ENCODE measurements at regions not wholly inside any gene's neighbourhood (a gene's known extent, or its start where the extent isn't known, plus 50 kb on each side); places are given as distances from the start of the nearest gene placed in this dataset.

GRCh38 chr15:61331019-61331418 is 101.9 kb upstream of the RORA start:
- no peak for DNase-seq
- Histone ChIP-seq H3K4me2 (ENCODE audit: unreplicated experiment) (no peak overlapping the region), H3K27me3 (replicated peaks; ENCODE audit: insufficient read depth) (no peaks in the 10 kb centered on the region), H4K20me1 (ENCODE audit: insufficient read depth) (no peaks in the 10 kb centered on the region), H3K27ac (no peak overlapping the region), H3K4me3 (no peak overlapping the region), H3F3A (ENCODE audit: insufficient read depth) (no peaks in the 10 kb centered on the region), H3K9me2 (ENCODE audit: insufficient read depth) (no peaks in the 10 kb centered on the region), H3K4me1 (ENCODE audit: insufficient read depth) (no peaks in the 10 kb centered on the region), H3K9me3 (ENCODE audit: low read depth) (no peaks in the 10 kb centered on the region), H3K36me3 (ENCODE audit: low read depth) (no peaks in the 10 kb centered on the region), H3K79me2 (ENCODE audit: insufficient read depth) (no peaks in the 10 kb centered on the region), H2AFZ (no peak overlapping the region), H3K9ac (no peak overlapping the region)
- TF ChIP-seq EZH2 (IDR thresholded peaks at IDR 0.05; ENCODE audit: insufficient read depth, poor library complexity, severe bottlenecking) = no peak
- TF ChIP-seq EZH2phosphoT487 (IDR thresholded peaks at IDR 0.05; ENCODE audit: insufficient read depth, low read depth) = no peak
- WGBS, 2 experiments (ENCODE audit: low coverage in 1 of 2, low lambda C conversion rate in 2 of 2, missing lambda C conversion rate in 2 of 2) = 58 to 59% methylated on average over 3 of the region's 3 CpGs
- in situ Hi-C loops (cut with MboI) = no loop called here

GRCh38 chr15:61327019-61327631 is 98.0 kb upstream of the RORA start:
- Histone ChIP-seq H3F3A (ENCODE audit: insufficient read depth) (no peaks in the 10 kb centered on the region), H3K4me2 (ENCODE audit: unreplicated experiment) (no peak overlapping the region), H2AFZ (no peak overlapping the region), H3K4me1 (ENCODE audit: insufficient read depth) (no peaks in the 10 kb centered on the region), H3K79me2 (ENCODE audit: insufficient read depth) (no peaks in the 10 kb centered on the region), H3K9ac (no peak overlapping the region), H3K27ac (no peak overlapping the region), H3K9me2 (ENCODE audit: insufficient read depth) (no peaks in the 10 kb centered on the region), H3K36me3 (ENCODE audit: low read depth) (no peaks in the 10 kb centered on the region), H3K4me3 (no peak overlapping the region), H3K9me3 (ENCODE audit: low read depth) (no peaks in the 10 kb centered on the region), H4K20me1 (ENCODE audit: insufficient read depth) (no peaks in the 10 kb centered on the region), H3K27me3 (replicated peaks; ENCODE audit: insufficient read depth) (no peaks in the 10 kb centered on the region)
- 1 to 2% methylated on average over 8 of the region's 8 CpGs for WGBS, 2 experiments (ENCODE audit: low coverage in 1 of 2, low lambda C conversion rate in 2 of 2, missing lambda C conversion rate in 2 of 2)
- TF ChIP-seq EZH2 (IDR thresholded peaks at IDR 0.05; ENCODE audit: insufficient read depth, poor library complexity, severe bottlenecking) = no peak
- TF ChIP-seq EZH2phosphoT487 (IDR thresholded peaks at IDR 0.05; ENCODE audit: insufficient read depth, low read depth) = no peak
- in situ Hi-C loops (cut with MboI) = no loop called here
- no peak for DNase-seq

DNA sequence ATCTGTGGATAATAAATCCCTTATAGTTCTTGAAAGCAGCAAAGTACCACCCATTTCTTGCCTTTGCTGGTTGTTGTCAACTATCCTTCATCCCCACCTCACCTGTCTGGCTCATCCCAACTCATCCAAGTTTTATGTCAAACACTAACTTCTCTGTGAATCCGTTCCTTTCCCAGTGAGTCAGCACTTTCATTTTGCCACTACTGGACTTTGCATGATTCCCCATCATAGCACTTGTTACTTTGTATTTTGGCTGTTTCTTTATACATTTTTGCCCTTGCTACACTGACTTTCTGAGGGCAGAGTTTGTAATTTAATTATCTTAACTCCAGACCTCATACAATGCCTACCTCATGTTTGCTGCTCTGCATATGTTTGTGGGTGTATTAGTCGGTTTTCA is 90.8 kb upstream of the RORA start:
- no peaks in the 10 kb centered on the region for H3K79me2 ChIP-seq (ENCODE audit: insufficient read depth)
- H3K4me2 ChIP-seq (ENCODE audit: unreplicated experiment) = no peak overlapping the region
- no peak for DNase-seq
- H3K27me3 ChIP-seq (replicated peaks; ENCODE audit: insufficient read depth) = 0 out of 2 replicates have a peak, but pooled peaks cover 5% of the 10 kb centered on the region
- H4K20me1 ChIP-seq (ENCODE audit: insufficient read depth) = no peaks in the 10 kb centered on the region
- no peak overlapping the region for H3K4me3 ChIP-seq
- no peaks in the 10 kb centered on the region for H3K36me3 ChIP-seq (ENCODE audit: low read depth)
- TF ChIP-seq EZH2 (IDR thresholded peaks at IDR 0.05; ENCODE audit: insufficient read depth, poor library complexity, severe bottlenecking) (no peak), EZH2phosphoT487 (IDR thresholded peaks at IDR 0.05; ENCODE audit: insufficient read depth, low read depth) (no peak)
- H3K9me2 ChIP-seq (ENCODE audit: insufficient read depth) = no peaks in the 10 kb centered on the region
- in situ Hi-C loops (cut with MboI) = no loop called here
- no peak overlapping the region for H3K9ac ChIP-seq
- H3K9me3 ChIP-seq (ENCODE audit: low read depth) = no peaks in the 10 kb centered on the region
- H3F3A ChIP-seq (ENCODE audit: insufficient read depth) = no peaks in the 10 kb centered on the region
- H2AFZ ChIP-seq = no peak overlapping the region
- no peak overlapping the region for H3K27ac ChIP-seq
- no peaks in the 10 kb centered on the region for H3K4me1 ChIP-seq (ENCODE audit: insufficient read depth)
- WGBS, 2 experiments (ENCODE audit: low coverage in 1 of 2, low lambda C conversion rate in 2 of 2, missing lambda C conversion rate in 2 of 2) = 41% methylated on average over 2 of the region's 2 CpGs

DNA sequence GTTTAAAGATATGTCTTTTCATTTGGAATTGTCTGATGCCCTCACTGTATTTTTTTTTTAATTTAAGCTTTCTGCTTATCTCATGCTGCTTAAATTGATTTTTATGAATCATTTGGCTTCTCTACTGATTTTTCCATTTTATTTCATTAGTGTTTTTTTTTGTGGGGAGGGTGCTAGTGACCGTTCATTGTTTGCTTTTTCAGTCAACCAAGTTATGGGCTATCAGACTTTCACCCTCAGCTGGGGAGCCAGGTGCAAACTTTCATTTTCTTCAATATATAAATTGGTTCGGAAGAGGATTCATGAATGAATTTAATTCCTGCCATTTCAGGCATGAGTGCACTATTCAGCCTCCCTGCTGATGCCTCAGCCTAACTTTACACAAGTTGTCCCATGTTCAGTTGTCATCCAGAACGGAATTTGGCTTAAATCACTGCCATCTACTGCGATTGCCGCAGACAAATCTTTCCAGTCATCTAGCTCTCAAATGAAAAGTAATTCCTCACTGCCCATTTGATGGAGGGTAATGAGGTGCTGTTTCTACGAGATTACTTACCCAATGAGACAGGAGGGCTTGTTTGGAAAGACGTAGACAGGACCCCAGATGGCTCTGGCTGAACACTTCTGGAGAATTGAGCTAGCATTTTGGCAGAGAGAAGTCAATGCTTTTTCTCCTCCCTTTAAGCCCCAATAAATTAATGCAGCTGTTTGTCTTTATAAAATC is 89.9 kb upstream of the RORA start:
- Histone ChIP-seq H3K4me2 (ENCODE audit: unreplicated experiment) (no peak overlapping the region), H2AFZ (no peak overlapping the region), H3K9me3 (ENCODE audit: low read depth) (no peaks in the 10 kb centered on the region), H3K27ac (no peak overlapping the region), H3K4me3 (no peak overlapping the region), H4K20me1 (ENCODE audit: insufficient read depth) (no peaks in the 10 kb centered on the region), H3F3A (ENCODE audit: insufficient read depth) (no peaks in the 10 kb centered on the region), H3K4me1 (ENCODE audit: insufficient read depth) (no peaks in the 10 kb centered on the region), H3K79me2 (ENCODE audit: insufficient read depth) (no peaks in the 10 kb centered on the region), H3K36me3 (ENCODE audit: low read depth) (no peaks in the 10 kb centered on the region), H3K9ac (no peak overlapping the region), H3K9me2 (ENCODE audit: insufficient read depth) (no peaks in the 10 kb centered on the region), H3K27me3 (replicated peaks; ENCODE audit: insufficient read depth) (0 out of 2 replicates have a peak, but pooled peaks cover 5% of the 10 kb centered on the region)
- no peak for DNase-seq
- TF ChIP-seq EZH2phosphoT487 (IDR thresholded peaks at IDR 0.05; ENCODE audit: insufficient read depth, low read depth) = no peak
- TF ChIP-seq EZH2 (IDR thresholded peaks at IDR 0.05; ENCODE audit: insufficient read depth, poor library complexity, severe bottlenecking) = no peak
- in situ Hi-C loops (cut with MboI) = no loop called here
- 4 to 5% methylated on average over 7 of the region's 7 CpGs for WGBS, 2 experiments (ENCODE audit: low coverage in 1 of 2, low lambda C conversion rate in 2 of 2, missing lambda C conversion rate in 2 of 2)
